Stimulated activated memory B cell treated with anti-CD40 and anti-IgM and Interleukin-4, amounts not matched to agents 10 μg/mL and 1 μg/mL and 100 μg/mL, for 72 hours (primary cell): ENCODE measurements at regions not wholly inside any gene's neighbourhood (a gene's known extent, or its start where the extent isn't known, plus 50 kb on each side); places are given as distances from the start of the nearest gene placed in this dataset.

Source experiments
- ATAC-seq: fragments of 150-1000 bp; cut with Tn5 transposase; 2 replicates; pipeline ENCODE4 v1.10.0; 2021
- H3K27ac Mint-ChIP-seq: one replicate; pipeline ENCODE4 v1.8.0; 2022; ENCODE audit warnings: mild to moderate bottlenecking, mixed read lengths
- H3K27me3 Mint-ChIP-seq: one replicate; pipeline ENCODE4 v1.8.0; 2022; ENCODE audit warnings: mixed read lengths
- H3K36me3 Mint-ChIP-seq: one replicate; pipeline ENCODE4 v1.8.0; 2022; ENCODE audit warnings: mixed read lengths
- H3K4me1 Mint-ChIP-seq: one replicate; pipeline ENCODE4 v1.8.0; 2022; ENCODE audit warnings: mixed read lengths
- H3K4me3 Mint-ChIP-seq: one replicate; pipeline ENCODE4 v1.8.0; 2022; ENCODE audit warnings: mild to moderate bottlenecking, moderate library complexity, mixed read lengths
- H3K9me3 Mint-ChIP-seq: one replicate; pipeline ENCODE4 v1.8.0; 2022; ENCODE audit warnings: mixed read lengths

DNA sequence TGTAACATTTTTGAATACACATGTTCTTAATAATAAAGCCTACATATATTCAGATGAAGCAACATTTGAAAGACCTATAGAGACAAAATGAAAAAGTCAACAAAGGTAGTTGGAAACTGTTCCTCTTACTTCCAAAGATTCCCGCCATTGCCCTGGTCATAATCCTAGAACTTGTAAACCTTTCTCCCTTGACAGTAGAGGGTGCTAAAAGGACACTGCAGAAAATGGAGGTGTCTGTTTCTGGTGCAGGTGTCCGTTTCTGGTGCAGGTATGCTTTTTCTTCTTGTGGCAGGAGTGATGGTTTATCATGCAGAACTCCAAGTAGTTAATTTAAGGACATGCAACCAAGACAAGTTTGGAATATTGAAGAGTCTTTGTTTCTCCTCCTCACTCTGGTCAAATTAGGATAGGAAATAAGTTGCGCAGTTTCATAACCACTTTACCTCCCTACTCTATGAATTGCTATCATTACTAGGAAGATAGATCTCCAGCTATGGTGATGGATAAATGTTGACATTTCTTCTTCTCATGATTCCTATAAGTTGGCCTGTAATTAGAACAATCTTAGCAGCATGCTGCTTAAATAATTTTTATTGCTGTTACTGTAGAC lies 56.0 kb upstream of the FAM174A start:
- no peaks in the 10 kb centered on the region for H3K9me3 Mint-ChIP-seq
- H3K4me1 Mint-ChIP-seq = no peaks in the 10 kb centered on the region
- H3K4me3 Mint-ChIP-seq = no peak overlapping the region
- no peaks in the 10 kb centered on the region for H3K36me3 Mint-ChIP-seq
- H3K27ac Mint-ChIP-seq = no peak overlapping the region
- no peak for ATAC-seq
- no peaks in the 10 kb centered on the region for H3K27me3 Mint-ChIP-seq

DNA sequence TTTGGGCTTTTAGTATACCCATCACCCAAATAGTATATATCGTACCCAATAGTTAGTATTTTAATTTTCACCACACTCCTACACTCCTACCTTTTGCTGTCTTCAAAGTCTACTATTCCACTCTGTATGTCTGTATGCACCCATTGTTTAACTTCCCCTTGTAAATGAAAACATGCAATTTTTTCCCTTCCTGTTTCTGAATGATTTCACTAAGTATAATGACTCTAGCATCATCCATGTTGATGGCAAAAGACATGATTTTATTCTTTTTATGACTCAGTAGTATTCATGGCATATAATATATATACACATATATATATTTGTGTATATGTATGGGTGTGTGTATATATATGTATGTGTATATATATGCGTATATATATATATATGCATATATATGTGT lies 63.1 kb upstream of the FAM174A start:
- Mint-ChIP-seq H3K27ac (no peak overlapping the region), H3K27me3 (peaks cover 9% of the 10 kb centered on the region), H3K4me3 (no peak overlapping the region), H3K36me3 (no peaks in the 10 kb centered on the region), H3K9me3 (no peaks in the 10 kb centered on the region), H3K4me1 (peaks cover 7% of the 10 kb centered on the region)
- no peak for ATAC-seq

DNA sequence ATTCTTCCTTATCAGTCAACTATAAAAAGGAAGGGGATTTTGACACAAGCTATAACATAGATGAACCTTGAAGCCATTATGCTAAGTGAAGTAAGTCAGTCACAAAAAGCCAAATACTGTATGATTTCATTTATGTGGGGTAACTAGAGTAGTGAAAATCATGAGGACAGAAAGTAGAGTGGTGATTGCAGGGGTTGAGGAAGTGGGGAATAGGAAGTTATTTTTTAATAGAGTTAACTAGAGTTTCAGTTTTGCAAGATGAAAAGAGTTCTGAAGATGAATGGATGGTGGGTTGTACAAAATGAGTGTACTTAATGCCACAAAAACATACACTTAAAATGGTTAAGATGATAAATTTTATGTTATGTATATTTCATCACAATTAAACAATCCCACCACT lies 65.4 kb upstream of the FAM174A start:
- ATAC-seq = no peak
- peaks cover 9% of the 10 kb centered on the region for H3K27me3 Mint-ChIP-seq
- H3K9me3 Mint-ChIP-seq = no peaks in the 10 kb centered on the region
- H3K4me1 Mint-ChIP-seq = peaks cover 7% of the 10 kb centered on the region
- no peak overlapping the region for H3K27ac Mint-ChIP-seq
- H3K4me3 Mint-ChIP-seq = no peak overlapping the region
- no peaks in the 10 kb centered on the region for H3K36me3 Mint-ChIP-seq

DNA sequence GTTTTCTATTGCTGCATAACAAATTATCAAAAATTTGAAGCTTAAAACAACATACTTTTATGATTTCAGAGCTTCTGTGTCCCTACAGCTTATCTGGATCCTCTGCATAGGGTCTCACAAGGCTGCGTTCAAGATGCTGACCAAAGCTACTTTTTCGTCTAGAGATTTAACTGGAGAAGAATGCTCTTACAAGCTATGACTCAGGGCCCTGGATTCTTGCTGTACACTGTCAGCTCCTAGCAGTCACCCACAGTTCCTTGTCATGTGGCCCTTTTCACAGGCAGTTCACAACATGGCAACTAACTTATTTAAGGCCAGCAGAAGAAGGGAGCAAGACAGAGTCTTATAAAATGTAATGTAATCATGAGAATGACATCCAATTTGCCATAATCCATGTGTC lies 70.8 kb upstream of the FAM174A start:
- no peak overlapping the region for H3K4me3 Mint-ChIP-seq
- peaks cover under 1% of the 10 kb centered on the region for H3K4me1 Mint-ChIP-seq
- ATAC-seq = no peak
- H3K9me3 Mint-ChIP-seq = peaks cover 3% of the 10 kb centered on the region
- no peak overlapping the region for H3K27ac Mint-ChIP-seq
- peaks cover 9% of the 10 kb centered on the region for H3K27me3 Mint-ChIP-seq
- no peaks in the 10 kb centered on the region for H3K36me3 Mint-ChIP-seq

DNA sequence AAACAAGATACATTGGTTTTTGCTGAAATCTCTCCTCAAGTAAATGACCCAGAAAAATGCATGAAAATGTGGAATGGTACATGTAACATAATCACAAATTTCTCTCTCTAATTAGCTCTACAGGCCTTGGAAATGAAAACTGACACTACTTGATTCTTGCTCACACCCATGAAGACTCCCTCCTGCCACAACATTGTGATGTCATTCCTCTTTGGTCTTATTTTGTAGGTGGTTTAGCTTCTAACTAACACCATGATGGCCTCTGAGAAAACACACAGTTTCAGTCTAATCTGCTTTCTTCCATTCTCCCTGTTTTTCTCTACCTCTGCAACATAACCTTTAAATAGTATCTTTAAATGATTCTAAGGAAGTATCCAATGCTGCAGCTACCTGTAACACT lies 78.6 kb upstream of the FAM174A start:
- Mint-ChIP-seq H3K9me3 (peaks cover 3% of the 10 kb centered on the region), H3K27ac (no peak overlapping the region), H3K27me3 (no peaks in the 10 kb centered on the region), H3K36me3 (no peaks in the 10 kb centered on the region), H3K4me3 (no peak overlapping the region), H3K4me1 (no peaks in the 10 kb centered on the region)
- no peak for ATAC-seq

DNA sequence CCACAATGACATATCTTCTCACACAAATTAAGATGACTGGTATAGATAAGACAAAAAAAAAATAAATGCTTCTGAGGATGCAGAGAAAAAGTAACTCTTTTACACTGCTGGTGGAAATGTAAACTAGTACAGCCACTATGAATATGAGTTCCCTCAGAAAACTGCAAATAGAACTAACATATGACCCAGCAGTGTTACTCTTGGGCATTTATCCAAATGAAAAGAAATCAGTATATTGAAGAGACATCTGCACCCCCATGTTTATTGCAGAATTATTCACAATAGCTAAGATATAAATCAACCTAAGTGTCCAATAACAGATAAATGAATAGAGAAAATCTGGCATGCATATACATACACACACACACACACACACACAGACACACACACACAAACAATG lies 83.0 kb upstream of the FAM174A start:
- no peak for ATAC-seq

DNA sequence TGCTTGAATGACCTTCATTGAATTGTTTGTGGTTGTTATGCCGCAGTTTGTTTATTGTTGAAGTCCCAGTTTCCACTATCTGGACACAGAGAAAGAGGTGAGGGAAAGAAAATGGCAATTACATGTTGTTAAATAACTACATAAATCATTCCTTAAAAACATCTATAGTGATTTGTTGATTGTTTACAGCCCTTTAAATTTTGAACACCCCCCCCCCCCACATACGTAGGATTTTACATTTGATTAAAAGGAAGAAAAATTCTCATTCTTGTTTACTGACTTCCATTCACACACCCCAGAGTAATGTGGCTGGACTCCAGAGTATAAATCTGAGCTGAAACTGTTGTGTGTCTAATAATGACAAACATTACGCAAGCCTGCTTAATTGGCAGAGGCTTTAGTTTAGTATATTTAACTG lies 87.1 kb upstream of the FAM174A start:
- Mint-ChIP-seq H3K27ac (no peak overlapping the region), H3K36me3 (no peaks in the 10 kb centered on the region), H3K9me3 (no peaks in the 10 kb centered on the region), H3K4me1 (no peaks in the 10 kb centered on the region), H3K27me3 (no peaks in the 10 kb centered on the region), H3K4me3 (no peak overlapping the region)
- no peak for ATAC-seq

More for the DNA sequence above, 83.0 kb upstream of the FAM174A start:
- Mint-ChIP-seq H3K27ac (no peak overlapping the region), H3K4me3 (no peak overlapping the region), H3K4me1 (no peaks in the 10 kb centered on the region), H3K36me3 (no peaks in the 10 kb centered on the region), H3K27me3 (no peaks in the 10 kb centered on the region), H3K9me3 (no peaks in the 10 kb centered on the region)

DNA sequence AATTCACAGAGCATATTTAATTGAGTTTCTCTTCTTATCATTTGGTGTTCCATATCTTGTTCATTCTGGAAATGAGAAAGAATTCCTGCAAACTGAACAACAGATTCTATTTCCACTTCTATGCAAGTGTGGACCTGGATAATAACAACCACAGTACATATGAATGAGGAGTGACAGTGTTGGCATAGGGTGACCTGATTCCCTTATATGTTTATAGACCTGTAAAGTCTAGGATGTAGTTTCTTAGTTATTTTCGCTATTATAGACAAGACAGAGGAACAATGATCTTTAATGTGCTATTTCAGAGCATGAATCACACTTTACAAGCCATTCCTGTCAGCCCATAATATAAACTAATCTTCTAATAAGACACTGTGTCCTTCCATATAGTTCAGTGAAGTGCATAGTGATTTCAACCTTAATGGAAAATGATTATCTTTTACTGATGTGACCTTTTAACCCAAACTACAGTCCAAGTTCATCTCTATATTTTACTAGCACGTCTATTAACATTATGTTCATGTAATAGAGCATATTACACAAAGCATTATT lies 88.2 kb upstream of the FAM174A start:
- Mint-ChIP-seq H3K27ac (no peak overlapping the region), H3K27me3 (no peaks in the 10 kb centered on the region), H3K4me1 (no peaks in the 10 kb centered on the region), H3K9me3 (no peaks in the 10 kb centered on the region), H3K4me3 (no peak overlapping the region), H3K36me3 (no peaks in the 10 kb centered on the region)
- ATAC-seq = no peak

DNA sequence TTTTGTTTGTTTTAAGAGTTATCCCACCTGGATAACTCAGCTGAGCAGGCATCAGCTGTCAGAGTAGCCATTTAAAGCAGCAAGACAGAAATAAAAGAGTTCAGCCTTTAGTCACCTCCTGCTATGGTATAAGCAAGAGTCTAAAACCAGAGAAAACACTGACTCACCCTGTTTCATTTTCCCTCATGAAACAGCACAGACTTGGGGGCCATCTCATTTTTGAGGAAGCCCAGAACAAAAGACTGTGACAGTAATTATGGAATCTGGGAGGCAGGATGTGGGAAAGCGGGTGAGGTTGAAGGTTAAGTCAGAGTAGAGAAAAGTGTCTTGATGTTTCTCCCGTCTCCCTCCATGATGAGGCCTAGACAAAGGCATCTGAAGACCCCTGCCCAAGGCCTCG lies 90.2 kb upstream of the FAM174A start:
- Mint-ChIP-seq H3K4me1 (no peaks in the 10 kb centered on the region), H3K27me3 (no peaks in the 10 kb centered on the region), H3K4me3 (no peak overlapping the region), H3K9me3 (no peaks in the 10 kb centered on the region), H3K27ac (no peak overlapping the region), H3K36me3 (no peaks in the 10 kb centered on the region)
- no peak for ATAC-seq

DNA sequence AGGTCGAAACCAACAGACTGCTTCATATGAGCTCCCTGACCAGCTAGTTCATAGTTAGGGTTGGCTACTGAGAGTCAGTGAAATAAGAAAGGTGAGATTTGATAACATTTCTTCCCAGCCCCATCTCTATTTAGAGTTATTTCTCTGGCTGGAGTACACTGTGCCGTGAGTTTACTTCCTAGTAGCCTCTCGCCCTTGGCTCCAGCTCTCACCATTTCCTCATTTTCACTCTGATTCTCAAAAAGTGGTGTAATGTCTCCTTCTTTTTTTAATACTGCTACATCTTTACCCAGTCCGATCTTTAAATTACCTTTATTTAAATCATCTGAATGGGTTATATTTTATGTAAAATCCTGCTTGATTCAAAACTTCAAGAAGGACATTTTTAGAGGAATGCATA lies 100.4 kb upstream of the FAM174A start:
- no peak for ATAC-seq
- no peak overlapping the region for H3K27ac Mint-ChIP-seq
- no peaks in the 10 kb centered on the region for H3K27me3 Mint-ChIP-seq

DNA sequence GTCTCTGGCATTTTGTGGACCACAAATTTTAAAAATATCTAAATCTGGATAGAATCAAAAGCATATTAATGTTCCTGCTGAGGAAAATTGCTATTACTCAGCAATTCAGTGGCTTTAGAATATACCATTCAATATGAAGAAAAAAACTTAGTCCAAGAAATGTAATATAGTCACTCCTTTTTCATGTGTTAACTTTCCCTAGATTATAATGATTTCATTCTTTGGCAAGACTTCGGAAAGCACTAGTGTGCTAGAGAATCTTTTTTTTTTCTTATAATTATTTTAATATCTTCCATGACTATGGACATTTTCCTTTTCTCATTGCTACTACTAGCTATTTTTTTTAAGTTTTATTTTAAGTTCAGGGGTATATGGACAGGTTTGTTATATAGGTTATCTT lies 102.4 kb upstream of the FAM174A start:
- ATAC-seq = no peak
- no peaks in the 10 kb centered on the region for H3K4me1 Mint-ChIP-seq
- H3K27me3 Mint-ChIP-seq = no peaks in the 10 kb centered on the region
- no peaks in the 10 kb centered on the region for H3K36me3 Mint-ChIP-seq
- no peak overlapping the region for H3K4me3 Mint-ChIP-seq
- H3K27ac Mint-ChIP-seq = no peak overlapping the region
- no peaks in the 10 kb centered on the region for H3K9me3 Mint-ChIP-seq

More for the DNA sequence above, 100.4 kb upstream of the FAM174A start:
- Mint-ChIP-seq H3K9me3 (no peaks in the 10 kb centered on the region), H3K36me3 (no peaks in the 10 kb centered on the region), H3K4me3 (no peak overlapping the region), H3K4me1 (no peaks in the 10 kb centered on the region)

DNA sequence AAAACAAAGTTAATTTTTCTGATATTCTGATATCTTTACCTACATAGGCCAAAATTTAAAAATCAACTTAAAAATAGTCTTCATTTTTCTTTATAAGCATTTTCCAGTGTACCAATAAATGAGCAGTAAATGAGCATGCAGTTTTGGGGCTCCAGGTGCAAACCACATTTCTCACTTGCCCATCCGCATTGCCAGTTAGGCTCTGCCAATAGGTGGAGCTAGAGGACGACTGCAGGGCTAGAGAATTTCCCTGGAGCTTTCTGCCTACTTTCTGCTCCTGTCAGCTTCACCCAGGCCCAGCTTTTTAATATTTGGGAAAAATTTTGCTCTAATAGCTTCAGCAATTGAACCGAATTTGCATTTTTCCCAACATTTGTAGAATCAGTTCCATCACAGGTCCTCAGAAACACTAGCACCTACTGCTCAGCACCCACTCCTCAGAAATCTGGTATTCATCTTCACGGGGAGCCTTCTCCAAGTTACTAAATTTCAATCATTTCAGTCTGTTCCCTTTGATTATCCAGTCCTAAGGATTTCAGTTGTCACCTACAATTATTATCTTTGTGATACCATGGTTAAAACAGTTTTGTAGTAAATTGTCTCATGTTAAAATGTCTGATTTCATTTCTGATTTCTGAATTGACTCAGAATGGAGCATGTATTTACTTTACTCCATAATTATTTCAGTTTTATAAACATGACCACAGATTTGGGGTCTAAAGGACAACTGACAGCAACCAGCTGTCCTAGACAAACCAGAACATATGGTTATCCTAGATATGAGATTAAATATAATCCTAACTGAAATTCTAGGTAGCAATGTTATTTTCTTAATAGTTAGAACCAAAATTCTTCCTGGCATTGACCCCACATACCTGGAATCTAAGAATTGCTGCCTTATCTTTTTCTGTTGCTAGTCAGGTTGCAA lies 104.6 kb upstream of the FAM174A start:
- no peaks in the 10 kb centered on the region for H3K4me1 Mint-ChIP-seq
- no peaks in the 10 kb centered on the region for H3K27me3 Mint-ChIP-seq
- no peaks in the 10 kb centered on the region for H3K36me3 Mint-ChIP-seq
- H3K9me3 Mint-ChIP-seq = no peaks in the 10 kb centered on the region
- ATAC-seq = no peak
- no peak overlapping the region for H3K27ac Mint-ChIP-seq
- H3K4me3 Mint-ChIP-seq = no peak overlapping the region

DNA sequence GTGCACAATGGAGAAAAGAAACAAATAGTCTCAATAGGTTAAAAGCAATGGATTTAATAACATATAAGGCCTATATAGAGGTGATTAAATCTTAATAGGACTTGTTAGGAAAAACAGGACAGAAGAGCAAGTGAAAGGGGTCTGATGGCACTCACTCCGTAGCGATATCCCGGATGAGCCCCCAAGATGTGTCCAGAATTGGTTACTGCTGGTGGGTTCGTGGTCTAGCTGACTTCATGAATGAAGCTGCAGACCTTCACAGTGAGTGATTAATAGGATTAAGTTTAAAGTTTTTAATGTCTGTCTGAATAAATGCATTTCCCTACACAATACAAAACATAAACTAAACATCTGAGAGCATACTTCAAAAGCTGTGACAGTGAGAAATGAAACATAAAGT lies 110.4 kb upstream of the FAM174A start:
- Mint-ChIP-seq H3K4me3 (no peak overlapping the region), H3K27ac (no peak overlapping the region), H3K27me3 (no peaks in the 10 kb centered on the region), H3K9me3 (peaks cover 12% of the 10 kb centered on the region), H3K4me1 (no peaks in the 10 kb centered on the region), H3K36me3 (peaks cover 7% of the 10 kb centered on the region)
- ATAC-seq = no peak

DNA sequence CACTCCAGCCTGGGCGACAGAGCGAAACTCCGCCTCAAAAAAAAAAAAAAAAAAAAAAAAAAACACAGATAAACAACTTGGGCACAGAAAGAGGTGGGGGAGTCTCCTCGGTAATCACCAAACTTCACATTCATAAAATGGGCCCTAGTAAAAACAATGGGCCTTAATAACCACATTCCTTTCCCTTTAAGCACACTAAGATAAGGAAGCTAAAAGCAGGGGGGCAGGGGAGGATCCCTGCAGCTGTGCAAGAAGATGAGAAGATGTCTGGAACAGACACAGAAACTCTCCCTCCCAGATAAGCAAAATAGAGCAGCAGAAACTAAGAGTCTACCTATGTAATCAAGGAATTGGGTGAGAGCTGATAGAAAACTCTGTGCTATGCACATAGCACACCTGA lies 111.2 kb upstream of the FAM174A start:
- no peak for ATAC-seq
- Mint-ChIP-seq H3K27me3 (no peaks in the 10 kb centered on the region), H3K4me3 (no peak overlapping the region)

DNA sequence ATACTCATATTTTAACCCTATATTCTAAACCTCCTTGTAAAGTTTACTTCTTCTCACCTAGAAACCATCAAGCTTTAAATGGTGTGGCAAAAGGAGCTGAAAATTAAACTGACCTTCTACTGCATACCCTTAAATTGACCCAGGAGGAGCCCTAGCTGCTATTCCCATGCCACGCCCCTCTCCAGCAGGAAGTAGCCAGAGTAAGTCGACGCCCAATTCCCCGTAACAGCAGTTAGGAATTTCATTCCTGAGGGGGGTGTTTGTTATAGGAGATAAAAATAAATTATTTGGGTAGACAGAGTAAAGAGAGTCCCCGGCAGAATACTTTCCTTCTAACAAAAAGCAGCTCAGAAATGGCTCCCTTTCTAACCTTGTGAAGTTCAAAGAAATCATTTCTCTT lies 111.8 kb upstream of the FAM174A start:
- H3K9me3 Mint-ChIP-seq = peaks cover 12% of the 10 kb centered on the region
- ATAC-seq = no peak
- H3K4me3 Mint-ChIP-seq = no peak overlapping the region
- peaks cover 7% of the 10 kb centered on the region for H3K36me3 Mint-ChIP-seq
- no peaks in the 10 kb centered on the region for H3K27me3 Mint-ChIP-seq
- H3K27ac Mint-ChIP-seq = no peak overlapping the region
- no peaks in the 10 kb centered on the region for H3K4me1 Mint-ChIP-seq

More for the DNA sequence above, 111.2 kb upstream of the FAM174A start:
- peaks cover 12% of the 10 kb centered on the region for H3K9me3 Mint-ChIP-seq
- H3K4me1 Mint-ChIP-seq = no peaks in the 10 kb centered on the region
- H3K36me3 Mint-ChIP-seq = peaks cover 7% of the 10 kb centered on the region
- H3K27ac Mint-ChIP-seq = no peak overlapping the region

DNA sequence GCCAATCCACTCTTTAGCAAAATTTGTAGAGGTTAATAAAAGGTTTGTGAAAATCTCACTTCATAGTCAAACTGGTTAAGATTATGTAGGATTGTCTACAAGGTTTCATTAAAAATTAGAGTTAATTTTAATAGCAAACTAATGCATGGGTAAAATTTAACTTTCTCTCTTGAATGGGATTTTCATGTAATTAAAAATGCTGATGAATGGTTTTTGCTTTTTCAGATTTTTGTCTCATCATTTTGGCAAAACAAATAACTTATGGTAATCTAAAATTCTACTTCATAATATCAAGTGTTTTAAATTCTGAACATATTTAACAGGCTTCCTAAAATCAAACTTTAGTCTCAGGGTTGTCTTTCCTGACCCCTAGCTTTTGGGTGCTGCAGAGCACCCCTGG lies 113.8 kb upstream of the FAM174A start:
- peaks cover 12% of the 10 kb centered on the region for H3K9me3 Mint-ChIP-seq
- H3K27me3 Mint-ChIP-seq = no peaks in the 10 kb centered on the region
- peaks cover 7% of the 10 kb centered on the region for H3K36me3 Mint-ChIP-seq
- no peak for ATAC-seq
- no peak overlapping the region for H3K4me3 Mint-ChIP-seq
- no peaks in the 10 kb centered on the region for H3K4me1 Mint-ChIP-seq
- H3K27ac Mint-ChIP-seq = no peak overlapping the region
